ENCODE measurements at regions not wholly inside any gene's neighbourhood (a gene's known extent, or its start where the extent isn't known, plus 50 kb on each side); places are given as distances from the start of the nearest gene placed in this dataset.

DNA sequence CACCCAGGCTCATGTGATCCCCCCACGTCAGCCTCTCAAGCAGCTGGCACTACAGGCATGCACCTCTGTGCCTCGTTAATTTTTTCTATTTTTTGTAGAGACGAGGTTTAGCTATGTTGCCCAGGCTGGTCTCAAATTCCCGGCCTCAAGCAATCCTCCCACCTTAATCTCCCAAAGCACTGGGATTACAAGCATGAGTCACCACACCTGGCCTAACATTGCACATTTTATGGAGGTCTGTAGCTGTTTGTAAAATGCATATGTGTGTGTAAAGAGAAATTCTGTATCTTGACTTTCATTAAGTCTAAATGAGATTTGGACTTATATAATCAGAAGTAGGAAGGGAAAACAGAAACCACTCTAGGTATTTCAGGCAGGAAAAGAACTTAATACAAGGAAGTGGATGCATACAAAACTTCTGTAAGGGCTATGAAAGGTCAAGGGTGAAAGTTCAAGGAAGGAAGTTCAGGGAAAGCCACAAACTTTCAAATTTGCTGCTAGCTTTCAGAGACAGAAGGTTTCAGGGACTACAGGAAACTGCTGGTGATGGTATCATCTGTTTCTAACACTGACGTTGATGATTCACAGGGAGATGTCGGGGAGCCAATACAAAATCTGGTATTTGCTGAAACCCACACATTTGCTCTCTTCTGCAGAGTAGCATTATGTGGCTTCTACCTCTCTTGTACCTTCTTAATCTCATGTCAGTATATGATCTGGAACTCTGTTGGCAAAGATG is 209.4 kb downstream of the PIK3R1 start:
- TF ChIP-seq, protein P1, sequence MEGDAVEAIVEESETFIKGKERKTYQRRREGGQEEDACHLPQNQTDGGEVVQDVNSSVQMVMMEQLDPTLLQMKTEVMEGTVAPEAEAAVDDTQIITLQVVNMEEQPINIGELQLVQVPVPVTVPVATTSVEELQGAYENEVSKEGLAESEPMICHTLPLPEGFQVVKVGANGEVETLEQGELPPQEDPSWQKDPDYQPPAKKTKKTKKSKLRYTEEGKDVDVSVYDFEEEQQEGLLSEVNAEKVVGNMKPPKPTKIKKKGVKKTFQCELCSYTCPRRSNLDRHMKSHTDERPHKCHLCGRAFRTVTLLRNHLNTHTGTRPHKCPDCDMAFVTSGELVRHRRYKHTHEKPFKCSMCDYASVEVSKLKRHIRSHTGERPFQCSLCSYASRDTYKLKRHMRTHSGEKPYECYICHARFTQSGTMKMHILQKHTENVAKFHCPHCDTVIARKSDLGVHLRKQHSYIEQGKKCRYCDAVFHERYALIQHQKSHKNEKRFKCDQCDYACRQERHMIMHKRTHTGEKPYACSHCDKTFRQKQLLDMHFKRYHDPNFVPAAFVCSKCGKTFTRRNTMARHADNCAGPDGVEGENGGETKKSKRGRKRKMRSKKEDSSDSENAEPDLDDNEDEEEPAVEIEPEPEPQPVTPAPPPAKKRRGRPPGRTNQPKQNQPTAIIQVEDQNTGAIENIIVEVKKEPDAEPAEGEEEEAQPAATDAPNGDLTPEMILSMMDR (IDR thresholded peaks at IDR 0.05; ENCODE audit: low read depth, low read length, missing control alignments): no peak
- no peak overlapping the region for H3K4me3 ChIP-seq (replicated peaks; ENCODE audit: low read depth, low read length)
- peak; percentile 32 for DNase-seq (ENCODE audit: extremely low read depth, low read depth)

DNA sequence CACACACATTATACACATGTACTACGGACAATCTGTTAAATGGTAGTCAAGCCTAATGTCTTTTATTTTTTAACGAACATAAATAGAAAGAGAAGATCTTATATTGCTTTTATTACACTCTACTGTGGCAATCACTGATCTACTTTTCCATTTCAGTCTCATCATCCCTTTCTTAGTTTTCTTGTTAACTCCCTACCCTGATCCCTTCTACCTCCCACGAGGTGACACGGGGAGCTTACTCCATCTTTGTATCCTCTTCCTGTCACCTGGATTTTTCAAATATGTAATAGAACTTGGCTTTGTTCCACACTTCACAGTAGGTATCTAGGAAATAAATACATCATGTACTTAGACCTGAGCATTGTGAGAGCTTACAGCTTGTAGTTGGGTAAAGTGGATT is 211.0 kb downstream of the PIK3R1 start:
- TF ChIP-seq, protein P1 (IDR thresholded peaks at IDR 0.05; ENCODE audit: low read depth, low read length, missing control alignments): no peak
- H3K4me3 ChIP-seq (replicated peaks; ENCODE audit: low read depth, low read length): no peak overlapping the region
- DNase-seq (ENCODE audit: extremely low read depth, low read depth): no peak

DNA sequence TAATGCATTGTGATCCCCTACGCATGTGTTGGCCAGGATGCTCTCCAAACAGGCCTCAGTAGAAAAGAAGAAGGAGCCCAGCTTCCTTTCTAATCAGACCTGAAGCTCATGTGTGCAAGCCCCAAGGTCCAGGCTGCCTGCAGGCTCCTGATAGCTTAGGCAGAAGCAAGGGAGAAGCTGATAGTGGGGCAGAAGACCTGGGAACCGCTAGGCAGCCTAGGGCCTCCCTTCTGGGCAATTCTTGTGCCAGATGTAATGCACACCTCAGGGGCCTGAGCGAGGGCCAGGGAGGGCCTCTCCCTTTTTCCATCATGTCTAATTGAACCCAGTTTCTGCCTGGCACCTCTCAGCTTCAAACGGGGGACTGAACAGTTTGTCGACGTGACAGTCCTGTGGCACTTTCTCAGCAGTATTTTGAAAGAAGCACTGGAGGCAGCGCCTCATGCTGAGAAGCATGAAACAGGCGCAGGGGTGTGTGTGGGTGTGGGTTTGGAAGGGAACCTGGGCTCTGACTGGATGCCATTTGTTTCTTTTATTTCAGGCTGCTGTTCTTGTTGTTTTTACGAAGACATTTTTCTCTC is 212.8 kb downstream of the PIK3R1 start:
- no peak overlapping the region for H3K4me3 ChIP-seq (replicated peaks; ENCODE audit: low read depth, low read length)
- TF ChIP-seq, protein P1 (IDR thresholded peaks at IDR 0.05; ENCODE audit: low read depth, low read length, missing control alignments): no peak
- DNase-seq (ENCODE audit: extremely low read depth, low read depth): no peak

DNA sequence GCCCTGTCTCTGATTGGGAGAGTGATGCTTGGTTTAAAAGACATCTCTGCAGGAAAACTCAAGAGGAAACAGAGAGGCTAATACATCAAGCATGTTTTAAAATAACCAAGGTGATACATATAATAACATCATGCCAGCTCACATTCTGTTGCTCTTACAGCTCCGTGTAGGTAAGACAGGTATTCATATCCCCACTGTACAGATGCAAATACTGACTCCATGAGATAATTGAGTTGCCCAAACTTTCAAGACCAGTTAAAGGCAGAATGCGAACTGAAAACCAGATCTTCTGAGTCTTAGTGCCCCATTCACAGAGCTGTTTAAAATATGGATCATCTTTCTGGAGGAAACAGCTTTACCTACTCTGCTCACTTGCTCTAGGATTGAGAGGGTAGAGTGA is 214.0 kb downstream of the PIK3R1 start:
- DNase-seq (ENCODE audit: extremely low read depth, low read depth): no peak
- H3K4me3 ChIP-seq (replicated peaks; ENCODE audit: low read depth, low read length): no peak overlapping the region
- TF ChIP-seq, protein P1 (IDR thresholded peaks at IDR 0.05; ENCODE audit: low read depth, low read length, missing control alignments): no peak

DNA sequence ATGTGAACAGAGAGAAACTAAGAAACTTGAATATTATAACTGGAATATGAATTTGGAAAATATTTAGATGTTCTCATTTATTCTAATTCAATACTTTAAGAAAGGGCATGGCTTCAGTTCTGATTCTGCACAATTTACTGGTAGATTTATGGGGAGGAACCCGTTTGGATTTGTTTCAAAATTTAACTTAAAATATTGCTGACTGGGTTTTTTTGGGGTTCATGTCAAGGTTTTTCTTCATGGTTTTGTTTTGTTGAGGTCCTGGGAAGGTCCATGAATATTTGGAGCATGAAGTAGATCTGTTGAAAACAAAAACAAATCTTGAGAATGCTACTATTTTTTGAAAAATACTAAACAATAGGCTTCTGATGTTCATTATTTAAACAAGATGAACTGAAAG is 214.7 kb downstream of the PIK3R1 start:
- TF ChIP-seq, protein P1 (IDR thresholded peaks at IDR 0.05; ENCODE audit: low read depth, low read length, missing control alignments): no peak
- DNase-seq (ENCODE audit: extremely low read depth, low read depth): no peak

DNA sequence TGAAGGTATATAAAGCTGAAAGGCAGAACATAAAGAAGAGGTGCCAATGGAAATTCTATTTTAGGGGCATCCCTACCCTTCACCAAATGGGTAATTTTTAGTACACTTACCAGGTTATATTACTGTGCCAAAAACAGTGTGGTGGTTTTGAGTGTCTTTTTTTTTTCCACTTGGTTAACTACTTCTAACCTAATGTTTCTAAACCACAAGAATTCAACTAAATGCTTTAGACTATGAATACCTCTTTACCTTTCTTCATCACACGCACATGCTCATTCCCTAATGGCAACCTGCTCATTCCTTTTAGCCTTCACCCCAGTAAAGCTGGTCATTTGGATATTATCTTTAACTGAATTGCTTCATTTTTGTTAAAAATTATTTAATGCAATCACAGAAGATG is 215.6 kb downstream of the PIK3R1 start:
- DNase-seq (ENCODE audit: extremely low read depth, low read depth): no peak
- H3K4me3 ChIP-seq (replicated peaks; ENCODE audit: low read depth, low read length): no peak overlapping the region
- TF ChIP-seq, protein P1 (IDR thresholded peaks at IDR 0.05; ENCODE audit: low read depth, low read length, missing control alignments): no peak

More for the DNA sequence above, 214.7 kb downstream of the PIK3R1 start:
- H3K4me3 ChIP-seq (replicated peaks; ENCODE audit: low read depth, low read length): no peak overlapping the region

All from HFF-Myc (cell line).